ENCODE measurements at regions not wholly inside any gene's neighbourhood (a gene's known extent, or its start where the extent isn't known, plus 50 kb on each side); places are given as distances from the start of the nearest gene placed in this dataset.

DNA sequence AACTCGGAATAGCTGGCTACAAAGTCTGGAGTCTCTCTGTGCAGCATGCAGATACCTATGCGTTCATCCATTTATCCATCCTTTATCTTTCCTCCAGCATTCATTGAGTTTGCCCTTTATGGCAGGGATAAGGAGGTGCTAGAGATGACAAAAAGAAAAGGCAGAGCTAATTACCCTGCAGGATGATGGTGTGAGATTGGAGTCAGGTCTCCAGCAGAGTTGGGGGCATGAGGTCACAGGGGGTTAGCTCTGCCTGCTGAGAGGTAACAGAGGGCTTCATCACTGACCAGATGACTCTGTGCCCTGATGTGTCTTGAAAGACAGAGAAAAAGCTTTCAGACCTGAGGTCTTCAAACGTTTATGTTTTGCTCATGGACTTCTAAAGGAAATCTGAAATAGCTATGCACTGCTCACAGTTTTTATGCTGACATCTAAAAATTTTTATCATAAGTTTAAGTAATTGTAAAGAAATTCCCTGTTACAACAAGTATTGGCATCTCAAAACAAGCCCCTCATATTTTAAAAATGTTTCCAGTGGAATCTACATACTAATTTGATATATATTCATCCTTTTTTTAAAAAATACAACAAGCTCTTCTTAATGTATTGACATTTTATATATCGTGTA, 132.3 kb upstream of the ANKRD28 start:
- TF ChIP-seq POLR2A (IDR thresholded peaks at IDR 0.05) (no peak), CTCF (IDR thresholded peaks at IDR 0.05) (no peak)
- 62 to 67% methylated on average over 4 of the region's 4 CpGs for WGBS, 2 donors
- Histone ChIP-seq H3K27me3 (no peaks in the 10 kb centered on the region), H3K27ac (no peak overlapping the region), H3K9me3 (no peaks in the 10 kb centered on the region), H3K36me3 (no peaks in the 10 kb centered on the region), H3K4me1 (no peaks in the 10 kb centered on the region), H3K4me3 (no peak overlapping the region)
- intact Hi-C loops (cut with DNase I): no loop called here
- DNase-seq: no peak

DNA sequence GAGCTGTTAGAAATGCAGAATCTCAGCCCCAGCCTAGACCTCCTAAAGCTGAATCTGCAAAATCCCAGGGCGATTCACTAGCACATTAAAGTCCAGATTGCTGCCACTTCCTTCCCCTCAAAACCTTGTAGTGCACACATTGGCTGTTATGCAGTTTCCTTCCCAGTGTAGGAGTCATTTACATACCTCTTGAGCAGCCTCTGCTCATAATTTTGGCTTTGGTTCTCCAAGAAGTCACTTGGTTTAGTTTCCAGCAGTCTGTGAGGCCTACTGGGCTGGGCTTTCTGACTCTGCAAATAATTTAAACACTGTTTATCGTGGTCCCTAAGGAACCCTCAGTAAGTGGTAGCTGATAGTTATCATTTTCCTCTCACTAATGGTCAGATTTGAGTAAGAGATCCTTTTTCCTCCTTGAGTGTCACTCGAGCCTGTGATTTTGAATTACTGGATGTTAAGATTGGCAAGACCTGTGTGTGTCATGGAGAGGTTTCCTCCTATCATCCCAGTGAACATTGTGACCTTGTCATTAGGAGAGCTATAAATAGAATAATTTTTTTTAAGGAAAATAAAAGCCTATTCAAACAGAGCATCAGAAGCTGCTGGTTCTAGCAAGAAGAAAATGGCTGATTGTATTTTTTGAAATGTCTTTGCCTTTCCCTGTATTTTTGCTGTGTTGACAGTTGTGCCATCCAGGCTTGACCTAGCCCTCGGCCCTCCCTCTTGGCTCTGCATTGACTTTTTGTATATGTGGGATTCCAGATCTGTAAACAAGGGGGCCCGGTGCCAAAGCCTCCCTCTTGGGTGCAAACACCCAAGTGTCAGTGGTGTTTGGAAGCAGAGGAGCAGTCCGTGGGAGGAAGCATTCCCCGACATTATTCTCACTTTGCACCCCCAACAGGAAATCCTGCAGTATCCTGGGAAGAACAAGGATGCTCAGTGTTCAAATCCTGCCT, 134.8 kb upstream of the ANKRD28 start:
- H3K27me3 ChIP-seq: no peaks in the 10 kb centered on the region
- H3K36me3 ChIP-seq: no peaks in the 10 kb centered on the region
- TF ChIP-seq POLR2A (IDR thresholded peaks at IDR 0.05) (no peak), CTCF (IDR thresholded peaks at IDR 0.05) (no peak)
- H3K9me3 ChIP-seq: no peaks in the 10 kb centered on the region
- H3K4me1 ChIP-seq: no peaks in the 10 kb centered on the region
- H3K27ac ChIP-seq: peak overlapping the region in 1 of 4 donors; percentile 17
- 54 to 56% methylated on average over 5 to 7 of the region's 7 CpGs for WGBS, 2 donors
- DNase-seq: no peak
- H3K4me3 ChIP-seq: no peak overlapping the region
- intact Hi-C loops (cut with DNase I): no loop called here

- H3K27me3 ChIP-seq: no peaks in the 10 kb centered on the region
- no peaks in the 10 kb centered on the region for H3K9me3 ChIP-seq
- no peaks in the 10 kb centered on the region for H3K4me1 ChIP-seq
- TF ChIP-seq POLR2A (IDR thresholded peaks at IDR 0.05) (no peak), CTCF (IDR thresholded peaks at IDR 0.05) (no peak)
- 39 to 54% methylated on average over 4 of the region's 4 CpGs for WGBS, 2 donors
- no peaks in the 10 kb centered on the region for H3K36me3 ChIP-seq
- no peak for DNase-seq
- intact Hi-C loops (cut with DNase I): no loop called here
- H3K27ac ChIP-seq: no peak overlapping the region
- no peak overlapping the region for H3K4me3 ChIP-seq
Observed at GRCh38 chr3:15933439-15934139, 135.8 kb upstream of the ANKRD28 start.

DNA sequence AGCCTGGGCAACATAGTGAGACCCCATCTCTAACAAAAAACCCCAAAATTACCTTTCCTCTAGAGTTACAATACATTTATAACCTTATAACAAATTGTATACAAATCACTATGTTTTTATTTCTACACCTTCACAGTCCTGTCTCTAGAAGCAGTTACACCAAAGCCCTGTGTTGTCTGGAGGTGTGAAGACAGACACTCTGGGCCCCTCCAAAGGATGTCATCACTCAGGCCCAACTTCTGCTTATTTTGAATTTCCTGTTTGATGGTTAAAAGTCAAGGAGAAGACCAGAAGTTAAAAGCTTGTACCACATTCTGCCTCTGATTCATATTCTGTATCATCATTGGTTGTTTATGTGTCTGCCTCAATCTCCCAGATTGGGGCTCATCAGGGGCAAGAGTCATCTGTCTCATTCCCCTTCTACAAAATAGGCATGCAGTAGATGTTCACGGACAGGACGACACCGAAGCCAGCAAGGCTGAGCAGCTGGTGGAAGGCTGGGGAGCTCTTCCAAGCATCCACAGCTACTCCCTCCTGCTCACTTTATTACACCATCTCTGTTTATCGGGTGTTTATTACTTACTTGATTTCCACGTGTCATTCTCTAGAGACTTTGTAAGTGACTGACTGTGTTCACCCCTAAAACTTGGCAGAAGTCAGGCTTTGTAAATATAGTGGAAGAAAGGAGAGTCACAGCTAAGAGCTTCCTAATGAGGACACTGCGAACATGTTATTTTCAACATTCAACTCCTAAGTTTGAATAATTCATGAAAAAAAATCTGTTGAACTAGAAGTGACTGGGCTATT, 136.8 kb upstream of the ANKRD28 start:
- WGBS, 2 donors: 78 to 89% methylated on average over 6 of the region's 6 CpGs
- Histone ChIP-seq H3K27me3 (no peaks in the 10 kb centered on the region), H3K4me3 (no peak overlapping the region), H3K9me3 (no peaks in the 10 kb centered on the region), H3K36me3 (no peaks in the 10 kb centered on the region), H3K27ac (no peak overlapping the region), H3K4me1 (no peaks in the 10 kb centered on the region)
- DNase-seq: no peak
- TF ChIP-seq POLR2A (IDR thresholded peaks at IDR 0.05) (no peak), CTCF (IDR thresholded peaks at IDR 0.05) (no peak)
- intact Hi-C loops (cut with DNase I): no loop called here
